ENCODE measurements at regions not wholly inside any gene's neighbourhood (a gene's known extent, or its start where the extent isn't known, plus 50 kb on each side); places are given as distances from the start of the nearest gene placed in this dataset.

DNA sequence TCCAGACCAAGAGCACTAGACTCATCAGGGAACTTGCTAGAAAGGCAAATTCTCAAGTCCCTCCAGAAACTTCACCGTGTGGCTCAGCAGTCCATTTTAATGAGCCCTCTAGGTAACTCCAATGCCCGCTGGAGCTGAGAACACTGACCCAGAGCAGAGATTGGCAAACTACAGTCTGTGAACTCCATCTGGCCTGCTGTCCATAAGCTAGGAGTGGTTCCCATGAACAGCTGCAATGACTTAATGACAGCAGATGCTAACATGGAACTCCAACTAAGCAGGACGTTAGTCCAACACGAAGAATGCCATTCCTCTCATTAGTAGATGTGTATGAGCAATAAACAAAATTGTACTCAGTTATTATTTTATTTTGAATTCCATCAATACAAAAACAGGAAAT is 371.9 kb downstream of the STK39 start:
- no peaks in the 10 kb centered on the region for H3K36me3 ChIP-seq
- H3K9me3 ChIP-seq (replicated peaks) = no peaks in the 10 kb centered on the region
- H3K27me3 ChIP-seq (ENCODE audit: low read depth) = no peaks in the 10 kb centered on the region
- no peak overlapping the region for H3K27ac ChIP-seq (replicated peaks)
- intact Hi-C loops (cut with micrococcal nuclease) = no loop called here
- no peak for DNase-seq
- H3K4me3 ChIP-seq = no peak overlapping the region
- TF ChIP-seq, protein P1, sequence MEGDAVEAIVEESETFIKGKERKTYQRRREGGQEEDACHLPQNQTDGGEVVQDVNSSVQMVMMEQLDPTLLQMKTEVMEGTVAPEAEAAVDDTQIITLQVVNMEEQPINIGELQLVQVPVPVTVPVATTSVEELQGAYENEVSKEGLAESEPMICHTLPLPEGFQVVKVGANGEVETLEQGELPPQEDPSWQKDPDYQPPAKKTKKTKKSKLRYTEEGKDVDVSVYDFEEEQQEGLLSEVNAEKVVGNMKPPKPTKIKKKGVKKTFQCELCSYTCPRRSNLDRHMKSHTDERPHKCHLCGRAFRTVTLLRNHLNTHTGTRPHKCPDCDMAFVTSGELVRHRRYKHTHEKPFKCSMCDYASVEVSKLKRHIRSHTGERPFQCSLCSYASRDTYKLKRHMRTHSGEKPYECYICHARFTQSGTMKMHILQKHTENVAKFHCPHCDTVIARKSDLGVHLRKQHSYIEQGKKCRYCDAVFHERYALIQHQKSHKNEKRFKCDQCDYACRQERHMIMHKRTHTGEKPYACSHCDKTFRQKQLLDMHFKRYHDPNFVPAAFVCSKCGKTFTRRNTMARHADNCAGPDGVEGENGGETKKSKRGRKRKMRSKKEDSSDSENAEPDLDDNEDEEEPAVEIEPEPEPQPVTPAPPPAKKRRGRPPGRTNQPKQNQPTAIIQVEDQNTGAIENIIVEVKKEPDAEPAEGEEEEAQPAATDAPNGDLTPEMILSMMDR (IDR thresholded peaks at IDR 0.05; ENCODE audit: borderline replicate concordance) = no peak
- H3K4me1 ChIP-seq = no peaks in the 10 kb centered on the region

DNA sequence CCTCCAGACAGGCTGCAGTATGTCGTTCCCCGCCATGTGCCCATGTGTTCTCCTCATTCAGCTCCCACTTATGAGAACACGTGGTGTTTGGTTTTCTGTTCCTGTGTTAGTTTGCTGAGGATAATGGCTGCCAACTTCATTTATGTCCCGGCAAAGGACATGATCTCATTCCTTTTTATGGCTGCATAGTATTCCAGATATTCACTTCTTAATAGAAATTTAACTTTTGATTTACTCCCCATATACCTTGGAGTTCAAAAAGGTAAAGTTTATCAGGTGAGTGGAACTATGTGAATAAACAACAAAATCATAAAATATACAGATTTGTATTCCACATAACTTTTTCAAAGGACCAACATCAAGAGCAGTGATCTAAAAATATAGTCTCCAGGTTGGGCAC is 372.6 kb downstream of the STK39 start:
- intact Hi-C loops (cut with micrococcal nuclease) = no loop called here
- Histone ChIP-seq H3K27me3 (ENCODE audit: low read depth) (no peaks in the 10 kb centered on the region), H3K36me3 (no peaks in the 10 kb centered on the region), H3K4me1 (no peaks in the 10 kb centered on the region), H3K9me3 (replicated peaks) (no peaks in the 10 kb centered on the region), H3K27ac (replicated peaks) (no peak overlapping the region), H3K4me3 (no peak overlapping the region)
- TF ChIP-seq, protein P1 (IDR thresholded peaks at IDR 0.05; ENCODE audit: borderline replicate concordance) = no peak
- no peak for DNase-seq

DNA sequence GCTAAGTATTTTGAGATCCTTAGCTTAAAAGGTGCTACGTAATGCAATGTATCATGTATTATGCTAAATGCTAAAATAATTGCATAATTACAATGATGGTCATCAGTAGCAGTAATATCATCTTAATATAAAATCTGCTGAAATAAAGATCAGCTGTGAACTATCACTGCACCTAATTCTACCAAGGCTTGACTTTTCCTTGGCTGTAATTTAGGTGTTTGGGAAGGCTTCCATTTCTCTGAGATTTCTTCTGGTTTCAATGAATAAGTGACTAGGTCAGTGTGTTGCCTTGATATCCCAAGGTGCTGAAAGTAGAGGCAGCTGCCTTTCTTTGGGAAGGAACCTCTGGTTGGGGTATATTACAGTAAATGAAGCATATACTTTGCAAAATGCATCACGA is 376.1 kb downstream of the STK39 start:
- Histone ChIP-seq H3K4me3 (no peak overlapping the region), H3K9me3 (replicated peaks) (no peaks in the 10 kb centered on the region), H3K27ac (replicated peaks) (no peak overlapping the region), H3K36me3 (no peaks in the 10 kb centered on the region), H3K4me1 (no peaks in the 10 kb centered on the region), H3K27me3 (ENCODE audit: low read depth) (no peaks in the 10 kb centered on the region)
- TF ChIP-seq, protein P1 (IDR thresholded peaks at IDR 0.05; ENCODE audit: borderline replicate concordance) = no peak
- intact Hi-C loops (cut with micrococcal nuclease) = no loop called here
- no peak for DNase-seq

DNA sequence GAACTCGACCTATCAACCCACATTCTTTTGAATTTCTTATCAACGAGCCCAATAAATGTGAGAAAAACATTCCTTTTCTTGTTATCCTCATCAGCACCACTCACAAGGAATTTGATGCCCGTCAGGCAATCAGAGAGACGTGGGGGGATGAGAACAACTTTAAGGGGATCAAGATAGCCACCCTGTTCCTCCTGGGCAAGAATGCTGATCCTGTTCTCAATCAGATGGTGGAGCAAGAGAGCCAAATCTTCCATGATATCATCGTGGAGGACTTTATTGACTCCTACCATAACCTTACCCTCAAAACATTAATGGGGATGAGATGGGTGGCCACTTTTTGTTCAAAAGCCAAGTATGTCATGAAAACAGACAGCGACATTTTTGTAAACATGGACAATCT is 378.2 kb downstream of the STK39 start:
- H3K27me3 ChIP-seq (ENCODE audit: low read depth) = no peaks in the 10 kb centered on the region
- no peak for DNase-seq
- H3K4me1 ChIP-seq = no peaks in the 10 kb centered on the region
- H3K36me3 ChIP-seq = no peaks in the 10 kb centered on the region
- H3K9me3 ChIP-seq (replicated peaks) = no peaks in the 10 kb centered on the region
- intact Hi-C loops (cut with micrococcal nuclease) = no loop called here
- H3K27ac ChIP-seq (replicated peaks) = no peak overlapping the region
- TF ChIP-seq, protein P1 (IDR thresholded peaks at IDR 0.05; ENCODE audit: borderline replicate concordance) = no peak
- H3K4me3 ChIP-seq = no peak overlapping the region

DNA sequence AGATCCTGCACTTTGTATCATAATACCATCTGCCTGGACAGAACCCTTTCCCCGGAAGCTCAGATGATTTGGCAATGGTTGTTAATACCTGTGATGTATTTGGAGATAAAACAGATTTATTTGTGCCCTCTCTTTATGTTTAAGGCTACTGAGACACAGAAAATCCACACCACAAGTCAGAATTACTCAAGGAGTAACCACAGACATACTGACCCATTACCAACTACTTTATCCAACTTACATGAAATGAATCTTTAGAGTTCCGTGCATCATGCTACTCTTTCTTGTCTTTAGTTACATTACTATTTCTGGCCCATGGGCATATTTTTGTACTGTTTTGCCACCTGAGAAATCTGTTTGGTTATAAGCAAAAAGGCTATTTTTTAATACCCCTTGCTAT is 384.0 kb downstream of the STK39 start:
- no peaks in the 10 kb centered on the region for H3K27me3 ChIP-seq (ENCODE audit: low read depth)
- TF ChIP-seq, protein P1 (IDR thresholded peaks at IDR 0.05; ENCODE audit: borderline replicate concordance) = no peak
- H3K4me3 ChIP-seq = no peak overlapping the region
- H3K36me3 ChIP-seq = no peaks in the 10 kb centered on the region
- DNase-seq = no peak
- H3K4me1 ChIP-seq = no peaks in the 10 kb centered on the region
- H3K9me3 ChIP-seq (replicated peaks) = no peaks in the 10 kb centered on the region
- H3K27ac ChIP-seq (replicated peaks) = no peak overlapping the region
- intact Hi-C loops (cut with micrococcal nuclease) = no loop called here

DNA sequence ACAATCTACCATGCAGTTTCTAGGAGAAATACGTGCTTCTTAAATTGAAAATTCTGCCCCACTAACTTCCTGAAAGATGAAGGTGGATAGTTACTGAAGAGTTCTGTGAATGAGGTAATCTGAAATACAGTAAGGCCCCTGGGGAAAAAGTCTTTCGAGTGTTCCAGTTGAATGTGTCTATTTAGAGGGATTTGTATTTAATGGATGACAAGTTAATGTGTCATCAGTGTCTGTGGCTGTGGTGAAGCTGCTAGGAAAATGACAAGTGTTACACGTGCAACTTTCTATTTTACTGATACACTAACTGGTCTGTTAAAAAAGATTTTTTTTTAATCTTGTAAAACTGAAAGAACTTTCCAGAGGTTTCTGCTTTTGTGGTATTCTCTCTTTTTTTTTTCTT is 384.6 kb downstream of the STK39 start:
- DNase-seq = no peak
- Histone ChIP-seq H3K4me1 (no peaks in the 10 kb centered on the region), H3K9me3 (replicated peaks) (no peaks in the 10 kb centered on the region), H3K27me3 (ENCODE audit: low read depth) (no peaks in the 10 kb centered on the region), H3K36me3 (no peaks in the 10 kb centered on the region), H3K4me3 (no peak overlapping the region), H3K27ac (replicated peaks) (no peak overlapping the region)
- TF ChIP-seq, protein P1 (IDR thresholded peaks at IDR 0.05; ENCODE audit: borderline replicate concordance) = no peak
- intact Hi-C loops (cut with micrococcal nuclease) = no loop called here

All from left ventricle myocardium inferior (tissue), 1 donor.